ENCODE measurements at regions not wholly inside any gene's neighbourhood (a gene's known extent, or its start where the extent isn't known, plus 50 kb on each side); places are given as distances from the start of the nearest gene placed in this dataset.

DNA sequence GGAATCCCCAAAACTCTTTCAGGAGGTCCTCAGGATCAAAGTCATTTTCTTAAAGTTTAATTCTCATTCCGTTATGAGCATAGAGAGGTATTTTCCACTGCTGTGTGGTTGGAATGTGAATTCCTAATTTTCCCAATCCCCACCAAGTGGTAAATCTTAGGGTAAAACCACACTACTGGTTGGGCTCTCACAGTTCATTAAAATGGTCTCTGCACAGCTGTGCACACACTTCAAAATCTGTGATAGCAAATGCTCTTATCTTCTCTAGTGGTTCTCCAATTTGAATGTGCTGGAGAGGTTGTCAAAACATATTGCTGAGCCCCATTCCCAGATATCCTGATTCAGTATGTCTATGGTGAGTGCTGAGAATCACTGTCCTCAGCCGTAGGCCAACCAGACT is 189.1 kb downstream of the BMP4 start (continued):
- TF ChIP-seq ZNF395 (CRISPR knock-in tag; IDR thresholded peaks at IDR 0.05) (no peak), HNRNPH1 (optimal IDR thresholded peaks at IDR 0.05; ENCODE audit: low read depth, low read length) (no peak), STAT6 (CRISPR knock-in tag; IDR thresholded peaks at IDR 0.05) (no peak), EZH2 (IDR thresholded peaks at IDR 0.05; ENCODE audit: borderline replicate concordance, low read depth, low read length) (no peak), SRF (CRISPR knock-in tag; IDR thresholded peaks at IDR 0.05) (no peak), ZNF41 (CRISPR knock-in tag; conservative IDR thresholded peaks at IDR 0.05) (no peak)

DNA sequence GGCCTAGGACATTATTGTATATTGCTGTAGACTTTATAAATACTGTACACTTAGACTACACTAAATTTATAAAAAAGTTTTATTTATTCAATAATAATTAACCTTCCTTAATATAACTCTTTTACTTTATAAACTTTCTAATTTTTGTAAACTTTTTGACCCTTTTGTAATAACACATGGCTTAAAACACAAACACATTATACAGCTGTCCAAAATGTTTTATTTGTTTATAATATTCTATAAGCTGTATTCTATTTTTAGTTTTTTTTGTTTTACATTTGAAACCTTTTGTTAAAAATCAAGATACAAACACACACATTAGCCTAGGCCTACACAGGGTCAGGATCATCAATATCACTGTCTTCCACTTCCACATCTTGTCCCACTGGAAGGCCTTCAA is 190.0 kb downstream of the BMP4 start:
- Histone ChIP-seq H3K4me1 (replicated peaks in 1 of 2; ENCODE audit: control insufficient read depth in 2 of 2, insufficient read depth in 2 of 2, low read length in 2 of 2) (no peaks in the 10 kb centered on the region), H3K9me1 (ENCODE audit: control insufficient read depth, insufficient read depth, low read length) (no peaks in the 10 kb centered on the region), H3K27me3 (ENCODE audit: control insufficient read depth in 2 of 2, insufficient read depth in 2 of 2, low read length in 2 of 2) (no peaks in the 10 kb centered on the region), H3K36me3 (ENCODE audit: control insufficient read depth, insufficient read depth, low read length) (no peaks in the 10 kb centered on the region), H2AFZ (ENCODE audit: low read depth, low read length) (no peak overlapping the region), H3K4me2 (ENCODE audit: insufficient read depth, low read length) (no peak overlapping the region), H4K20me1 (replicated peaks; ENCODE audit: control insufficient read depth, insufficient read depth, low read length) (no peaks in the 10 kb centered on the region), H3K9me3 (replicated peaks; ENCODE audit: control insufficient read depth, insufficient read depth, low read depth, low read length) (no peaks in the 10 kb centered on the region), H3K9ac (ENCODE audit: insufficient read depth in 1 of 2, low read depth in 2 of 2, low read length in 2 of 2) (no peak overlapping the region), H3K79me2 (ENCODE audit: control insufficient read depth, insufficient read depth, low read length) (no peaks in the 10 kb centered on the region), H3K27ac (ENCODE audit: extremely low read depth, low read depth, low read length) (no peak overlapping the region), H3K4me3 (no peak overlapping the region)
- ChIA-PET CTCF (ENCODE audit: low intra/inter-chr PET ratio) (no interaction called here), POLR2A (no interaction called here)
- intact Hi-C loops (cut with micrococcal nuclease), result no loop called here
- no peak for FAIRE-seq
- BruUV-seq (replicated peaks), result no TSS peak
- DNase-seq (ENCODE audit: extremely low read depth in 1 of 4, low spot score in 3 of 4), result no peak
- in situ Hi-C loops (cut with MboI), result no loop called here
- ATAC-seq, result no peak
